ENCODE measurements at regions not wholly inside any gene's neighbourhood (a gene's known extent, or its start where the extent isn't known, plus 50 kb on each side); places are given as distances from the start of the nearest gene placed in this dataset.

GRCh38 chrX:82528525-82528924 is 979.6 kb upstream of the POU3F4 start:
- Mint-ChIP-seq H3K27me3 (ENCODE audit: low read depth) (no peaks in the 10 kb centered on the region; the same call in 1 of the 2 replicates), H3K27ac (no peak overlapping the region), H3K36me3 (ENCODE audit: insufficient read depth in 1 of 3, low read depth in 3 of 3) (0 out of 7 replicates have a peak, but pooled peaks cover 0 to 2% (median 0%) of the 10 kb centered on the region in 3 experiments), H3K4me3 (no peak overlapping the region), H3K4me1 (no peaks in the 10 kb centered on the region), H3K9me3 (peaks cover 50 to 66% of the 10 kb centered on the region in 2 experiments)
- Histone ChIP-seq H3T11ph (ENCODE audit: low read length) (no peak overlapping the region), H2AFZ (ENCODE audit: low read length) (no peak overlapping the region), H4K20me1 (ENCODE audit: control insufficient read depth, insufficient read depth, insufficient read length) (no peaks in the 10 kb centered on the region), H4K5ac (ENCODE audit: insufficient read length, low read depth, low read length) (no peak overlapping the region), H3K23ac (ENCODE audit: insufficient read length, low read depth, low read length) (no peak overlapping the region), H4K8ac (replicated peaks; ENCODE audit: insufficient read length, low read depth, low read length) (no peak overlapping the region), H2BK15ac (ENCODE audit: low read depth, low read length) (no peak overlapping the region), H4K91ac (ENCODE audit: insufficient read length, low read depth, low read length) (no peak overlapping the region), H3K27me3 (ENCODE audit: insufficient read depth, low read length) (no peaks in the 10 kb centered on the region), H3K4ac (ENCODE audit: low read depth, low read length) (no peak overlapping the region), H3K14ac (ENCODE audit: insufficient read depth, low read length) (no peak overlapping the region), H3K79me2 (ENCODE audit: insufficient read depth, low read length) (no peaks in the 10 kb centered on the region), H3K9ac (ENCODE audit: extremely low read depth, insufficient read length, low read length) (no peak overlapping the region), H3K79me1 (ENCODE audit: insufficient read depth, low read depth, low read length, poor library complexity, severe bottlenecking) (no peaks in the 10 kb centered on the region), H3K56ac (ENCODE audit: insufficient read length, low read depth, low read length) (no peak overlapping the region), H3K9me3 (ENCODE audit: control insufficient read depth, low read depth, low read length) (peaks cover 31% of the 10 kb centered on the region), H3K23me2 (ENCODE audit: insufficient read length, low read depth, low read length, poor library complexity, severe bottlenecking) (no peaks in the 10 kb centered on the region), H3K27ac (ENCODE audit: insufficient read length, low read depth, low read length) (no peak overlapping the region), H2BK5ac (ENCODE audit: insufficient read length, low read length) (no peak overlapping the region), H3K4me1 (ENCODE audit: insufficient read depth, low read length) (no peaks in the 10 kb centered on the region), H3K4me2 (ENCODE audit: insufficient read depth, insufficient read length, low read length) (no peak overlapping the region), H2BK12ac (ENCODE audit: insufficient read length, low read depth, low read length) (no peak overlapping the region), H2BK120ac (ENCODE audit: low read depth, low read length, poor library complexity, severe bottlenecking) (no peak overlapping the region), H2BK20ac (ENCODE audit: low read depth, low read length, poor library complexity, severe bottlenecking) (no peak overlapping the region), H2AK5ac (ENCODE audit: insufficient read length, low read length) (no peak overlapping the region), H3K18ac (ENCODE audit: insufficient read length, low read depth, low read length) (no peak overlapping the region)
- TF ChIP-seq, protein P1, sequence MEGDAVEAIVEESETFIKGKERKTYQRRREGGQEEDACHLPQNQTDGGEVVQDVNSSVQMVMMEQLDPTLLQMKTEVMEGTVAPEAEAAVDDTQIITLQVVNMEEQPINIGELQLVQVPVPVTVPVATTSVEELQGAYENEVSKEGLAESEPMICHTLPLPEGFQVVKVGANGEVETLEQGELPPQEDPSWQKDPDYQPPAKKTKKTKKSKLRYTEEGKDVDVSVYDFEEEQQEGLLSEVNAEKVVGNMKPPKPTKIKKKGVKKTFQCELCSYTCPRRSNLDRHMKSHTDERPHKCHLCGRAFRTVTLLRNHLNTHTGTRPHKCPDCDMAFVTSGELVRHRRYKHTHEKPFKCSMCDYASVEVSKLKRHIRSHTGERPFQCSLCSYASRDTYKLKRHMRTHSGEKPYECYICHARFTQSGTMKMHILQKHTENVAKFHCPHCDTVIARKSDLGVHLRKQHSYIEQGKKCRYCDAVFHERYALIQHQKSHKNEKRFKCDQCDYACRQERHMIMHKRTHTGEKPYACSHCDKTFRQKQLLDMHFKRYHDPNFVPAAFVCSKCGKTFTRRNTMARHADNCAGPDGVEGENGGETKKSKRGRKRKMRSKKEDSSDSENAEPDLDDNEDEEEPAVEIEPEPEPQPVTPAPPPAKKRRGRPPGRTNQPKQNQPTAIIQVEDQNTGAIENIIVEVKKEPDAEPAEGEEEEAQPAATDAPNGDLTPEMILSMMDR (conservative IDR thresholded peaks at IDR 0.05): no peak
- no peak for DNase-seq
- no CpG with 5 or more reads among the region's 1 CpG for WGBS (ENCODE audit: extremely low coverage, insufficient read length, low lambda C conversion rate)
